Activated naive CD8-positive, alpha-beta T cell treated with anti-CD3 and anti-CD28 coated beads for 36 hours (primary cell): ENCODE measurements at regions not wholly inside any gene's neighbourhood (a gene's known extent, or its start where the extent isn't known, plus 50 kb on each side); places are given as distances from the start of the nearest gene placed in this dataset.
"Not testable (repeated sequence)": the region's sequence is repeated elsewhere in the genome, so short reads cannot be mapped to it uniquely, and the experiment has no call there.

Source experiments
- DNase-seq: peaks from one replicate; pipeline ENCODE4 v3.0.0; 2021
- H3K27ac Mint-ChIP-seq: one replicate; pipeline ENCODE4 v1.8.0; 2022; ENCODE audit warnings: mild to moderate bottlenecking, moderate library complexity, mixed read lengths
- H3K27me3 Mint-ChIP-seq: one replicate; pipeline ENCODE4 v1.8.0; 2022; ENCODE audit warnings: mild to moderate bottlenecking, mixed read lengths
- H3K36me3 Mint-ChIP-seq: one replicate; pipeline ENCODE4 v1.8.0; 2021; ENCODE audit warnings: mild to moderate bottlenecking, mixed read lengths
- H3K4me1 Mint-ChIP-seq: one replicate; pipeline ENCODE4 v1.8.0; 2021; ENCODE audit warnings: mixed read lengths
- H3K4me3 Mint-ChIP-seq: one replicate; pipeline ENCODE4 v1.8.0; 2022; ENCODE audit warnings: mild to moderate bottlenecking, moderate library complexity, mixed read lengths
- H3K9me3 Mint-ChIP-seq: one replicate; pipeline ENCODE4 v1.8.0; 2022; ENCODE audit warnings: mixed read lengths

DNA sequence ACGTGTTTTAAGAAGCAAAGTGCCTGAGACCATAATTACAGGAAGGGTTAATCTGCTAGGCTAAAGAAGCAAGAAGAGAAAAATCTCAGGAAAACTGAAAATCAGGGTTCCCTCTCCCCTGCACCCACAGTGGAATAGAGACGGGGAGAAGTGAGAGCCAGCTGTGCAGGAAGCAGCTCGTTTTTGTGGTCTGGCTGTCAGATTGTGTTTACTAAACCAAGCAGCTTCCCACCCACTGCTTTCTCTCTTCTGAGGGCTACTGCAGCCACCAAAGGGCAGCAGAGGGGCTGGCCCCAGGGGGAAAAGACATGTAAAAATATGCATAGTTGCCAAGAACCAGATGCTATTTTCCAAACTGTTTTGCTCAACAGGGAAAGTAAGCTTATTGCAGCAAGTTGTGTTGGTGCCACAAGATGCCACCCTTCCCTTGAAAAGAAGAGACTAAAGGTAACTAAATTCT lies 72.6 kb upstream of the THUMPD2 start:
- Mint-ChIP-seq H3K4me1 (peaks cover 9% of the 10 kb centered on the region), H3K36me3 (no peaks in the 10 kb centered on the region), H3K4me3 (no peak overlapping the region), H3K9me3 (no peaks in the 10 kb centered on the region), H3K27me3 (peaks cover 4% of the 10 kb centered on the region), H3K27ac (no peak overlapping the region)
- peak; percentile 2 for DNase-seq

DNA sequence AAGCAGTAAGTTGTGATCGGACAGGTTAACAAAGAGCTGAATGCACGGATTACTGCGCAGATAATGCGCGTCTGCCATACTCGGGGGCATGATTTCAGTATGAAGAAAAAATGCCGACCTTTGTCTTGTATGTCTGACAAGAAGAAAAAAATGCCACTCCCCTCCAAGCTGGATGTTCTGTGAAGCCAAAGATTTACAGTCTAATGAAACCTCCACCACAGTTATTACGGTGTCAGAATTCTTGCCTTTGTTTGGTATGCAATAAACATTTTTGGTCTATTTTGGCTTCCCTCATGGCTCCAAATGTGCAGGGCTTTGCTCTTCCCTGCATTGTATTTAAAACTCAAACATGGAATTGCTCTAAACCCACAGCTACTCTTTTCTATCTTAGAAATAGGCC lies 72.2 kb upstream of the THUMPD2 start:
- no peak overlapping the region for H3K27ac Mint-ChIP-seq
- H3K4me3 Mint-ChIP-seq: no peak overlapping the region
- no peaks in the 10 kb centered on the region for H3K36me3 Mint-ChIP-seq
- DNase-seq: no peak
- no peaks in the 10 kb centered on the region for H3K9me3 Mint-ChIP-seq
- H3K4me1 Mint-ChIP-seq: peaks cover 9% of the 10 kb centered on the region
- peaks cover 4% of the 10 kb centered on the region for H3K27me3 Mint-ChIP-seq

DNA sequence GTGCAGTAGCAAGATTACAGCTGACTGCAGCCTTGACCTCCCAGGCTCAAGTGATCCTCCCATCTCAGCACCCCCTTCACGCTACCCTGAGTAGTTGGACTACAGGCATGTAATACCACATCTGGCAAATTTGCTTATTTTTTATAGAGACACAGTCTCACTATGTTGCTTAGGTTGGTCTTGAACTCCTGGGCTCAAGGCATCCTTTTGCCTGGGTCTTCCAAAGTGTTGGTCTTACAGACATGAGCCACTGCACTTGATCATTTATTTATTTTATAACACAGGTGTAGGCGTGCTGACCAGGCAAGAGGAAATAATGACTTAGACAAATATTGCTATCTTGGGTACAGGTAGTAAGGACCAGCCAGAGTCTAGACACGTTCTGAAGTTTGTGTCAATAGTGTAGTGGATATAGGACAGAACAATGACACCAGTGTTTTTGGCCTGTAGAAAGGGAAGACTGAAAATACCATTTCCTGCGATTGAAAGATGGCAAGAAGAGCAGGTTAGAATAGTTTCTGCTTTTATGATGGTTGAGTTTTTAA lies 71.0 kb upstream of the THUMPD2 start:
- no peak for DNase-seq
- Mint-ChIP-seq H3K9me3 (no peaks in the 10 kb centered on the region), H3K27me3 (peaks cover 4% of the 10 kb centered on the region), H3K4me3 (no peak overlapping the region), H3K36me3 (no peaks in the 10 kb centered on the region), H3K4me1 (peaks cover 9% of the 10 kb centered on the region), H3K27ac (no peak overlapping the region)

DNA sequence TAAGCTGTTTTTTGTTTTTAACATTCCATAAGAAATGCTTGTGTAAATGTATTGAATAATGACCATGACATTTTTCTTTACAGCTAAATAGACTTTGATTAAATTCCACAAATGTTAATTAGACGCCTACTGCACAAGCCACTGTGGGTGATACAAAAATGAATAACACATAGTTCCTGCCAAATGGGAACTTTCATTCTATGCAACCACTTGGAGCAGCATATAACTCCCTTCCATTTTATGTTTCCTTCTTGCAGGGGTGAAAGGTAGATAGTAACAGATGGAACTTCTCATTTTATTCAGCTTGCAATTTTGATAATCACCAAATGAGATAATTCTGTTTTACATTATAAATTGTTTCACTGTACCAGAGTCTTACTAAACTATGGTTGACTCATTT lies 70.0 kb upstream of the THUMPD2 start:
- Mint-ChIP-seq H3K27ac (no peak overlapping the region), H3K4me1 (peaks cover 9% of the 10 kb centered on the region), H3K9me3 (no peaks in the 10 kb centered on the region), H3K36me3 (no peaks in the 10 kb centered on the region), H3K4me3 (no peak overlapping the region), H3K27me3 (peaks cover 4% of the 10 kb centered on the region)
- DNase-seq: no peak

DNA sequence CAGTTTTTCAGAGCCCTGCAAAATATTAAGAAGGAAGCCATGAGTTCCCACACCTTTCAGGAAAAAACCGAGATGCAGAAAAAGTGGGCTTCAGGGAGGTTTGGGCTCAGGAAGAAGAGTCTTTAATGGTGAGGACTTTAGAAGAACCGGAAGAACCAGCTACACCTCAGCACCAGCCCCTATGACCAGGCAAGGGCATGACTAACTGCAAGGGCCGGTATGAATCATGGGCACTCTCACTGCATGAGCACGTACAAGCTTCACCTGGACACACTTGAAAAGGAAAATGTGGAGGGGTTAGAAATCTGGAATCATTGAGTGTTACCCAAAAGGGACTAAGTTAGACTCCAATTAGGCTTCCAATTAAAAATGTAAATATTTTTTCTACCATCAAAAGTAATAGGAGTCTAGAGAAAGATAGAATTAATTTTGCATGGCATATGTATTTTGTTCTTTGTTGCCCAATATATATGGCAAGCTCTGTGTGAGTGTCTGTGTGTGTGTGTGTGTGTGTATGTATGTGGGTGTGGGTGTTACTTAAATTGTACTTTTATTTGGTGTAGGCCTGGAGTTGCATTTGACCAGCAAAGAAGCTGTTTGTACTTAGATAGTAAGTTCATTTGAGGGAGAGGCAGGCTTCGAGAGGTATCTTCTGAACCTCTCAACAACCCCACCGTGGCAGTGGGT lies 66.5 kb upstream of the THUMPD2 start:
- Mint-ChIP-seq H3K4me1 (no peaks in the 10 kb centered on the region), H3K4me3 (no peak overlapping the region), H3K36me3 (no peaks in the 10 kb centered on the region), H3K9me3 (no peaks in the 10 kb centered on the region), H3K27ac (no peak overlapping the region), H3K27me3 (no peaks in the 10 kb centered on the region)
- no peak for DNase-seq

DNA sequence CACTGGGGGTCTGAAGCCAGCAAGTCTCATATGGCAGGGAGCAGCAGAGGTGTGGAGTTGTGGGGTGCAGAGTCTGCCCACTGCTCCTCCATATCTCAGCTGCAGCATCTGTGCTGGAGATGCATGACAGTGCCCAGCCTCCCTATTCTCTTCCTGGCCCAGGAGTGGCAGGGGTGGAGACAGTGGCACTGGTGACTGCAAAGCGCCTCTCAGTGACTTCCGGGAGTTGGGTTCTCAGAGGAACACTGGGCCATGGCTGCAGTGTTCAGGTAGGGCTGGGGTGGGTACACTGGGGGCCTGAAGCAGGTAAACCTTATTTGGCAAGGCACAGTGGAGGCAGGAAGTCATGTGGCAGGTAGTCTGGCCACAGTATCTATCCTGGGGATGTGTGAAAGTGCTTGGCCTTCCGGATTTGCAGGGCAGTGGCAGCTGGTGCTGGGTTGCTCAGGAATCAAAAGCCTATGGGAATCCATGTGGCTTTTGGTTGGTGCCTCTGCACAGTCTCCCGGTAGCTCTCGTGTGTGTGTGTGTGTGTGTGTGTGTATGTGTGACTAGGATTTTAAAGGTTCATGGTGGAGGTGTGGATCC lies 60.3 kb upstream of the THUMPD2 start:
- peaks cover 18% of the 10 kb centered on the region for H3K9me3 Mint-ChIP-seq
- DNase-seq: no peak
- no peak overlapping the region for H3K4me3 Mint-ChIP-seq
- peaks cover 4% of the 10 kb centered on the region for H3K36me3 Mint-ChIP-seq
- H3K27me3 Mint-ChIP-seq: peaks cover 9% of the 10 kb centered on the region
- no peak overlapping the region for H3K27ac Mint-ChIP-seq
- H3K4me1 Mint-ChIP-seq: no peaks in the 10 kb centered on the region

DNA sequence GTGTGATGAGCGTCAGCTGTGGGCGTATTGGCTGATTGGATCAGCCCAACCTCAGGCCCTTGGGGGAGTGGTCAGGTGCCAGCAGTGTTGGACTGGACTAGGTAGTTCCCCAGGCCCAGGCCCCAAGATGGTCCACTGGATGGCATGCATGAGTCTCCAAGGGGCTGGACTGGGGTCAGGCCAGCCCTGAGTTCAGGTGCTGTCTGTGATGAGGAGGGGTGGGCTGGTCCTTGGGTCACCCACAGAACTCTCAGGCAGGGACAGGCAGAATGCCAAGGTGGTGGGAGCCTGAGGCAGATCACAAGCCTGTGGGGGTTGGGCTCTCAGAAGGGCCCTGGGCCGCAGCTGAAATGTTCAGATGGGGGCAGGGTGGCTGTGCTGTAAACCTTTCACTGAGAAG lies 59.5 kb upstream of the THUMPD2 start:
- H3K4me3 Mint-ChIP-seq: no peak overlapping the region
- DNase-seq: no peak
- H3K27me3 Mint-ChIP-seq: peaks cover 9% of the 10 kb centered on the region
- H3K9me3 Mint-ChIP-seq: peaks cover 18% of the 10 kb centered on the region
- no peaks in the 10 kb centered on the region for H3K4me1 Mint-ChIP-seq
- peaks cover 4% of the 10 kb centered on the region for H3K36me3 Mint-ChIP-seq
- H3K27ac Mint-ChIP-seq: no peak overlapping the region

DNA sequence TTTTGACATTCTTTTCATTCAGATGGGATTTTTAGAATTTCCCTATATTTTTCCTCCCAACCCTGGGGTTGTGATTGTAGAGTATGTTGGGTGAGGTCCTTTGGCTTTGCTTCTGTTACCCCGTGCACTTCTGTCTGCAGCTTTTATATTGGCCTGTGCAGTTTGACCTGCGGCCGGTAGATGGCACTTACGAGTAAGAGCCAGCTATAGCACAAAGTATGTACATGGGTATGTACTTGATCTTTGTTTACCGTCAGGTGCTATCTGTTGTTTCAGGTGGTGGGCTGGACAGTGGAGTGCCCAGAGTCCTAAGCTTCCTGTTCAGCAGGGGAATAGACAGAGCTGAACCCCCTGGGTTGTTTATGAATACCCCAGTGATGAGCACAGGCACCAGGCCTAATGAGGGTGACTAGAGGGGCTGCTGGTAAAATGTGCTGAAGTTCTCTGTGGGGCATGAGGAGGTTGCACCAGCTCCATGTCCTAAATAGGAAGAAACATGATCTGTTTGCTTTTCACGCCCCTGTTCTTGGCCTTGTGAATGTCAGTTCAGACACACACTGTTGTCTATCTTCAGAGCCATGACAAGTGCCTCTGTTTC lies 58.9 kb upstream of the THUMPD2 start:
- Mint-ChIP-seq H3K36me3 (peaks cover 4% of the 10 kb centered on the region), H3K27ac (no peak overlapping the region)

DNA sequence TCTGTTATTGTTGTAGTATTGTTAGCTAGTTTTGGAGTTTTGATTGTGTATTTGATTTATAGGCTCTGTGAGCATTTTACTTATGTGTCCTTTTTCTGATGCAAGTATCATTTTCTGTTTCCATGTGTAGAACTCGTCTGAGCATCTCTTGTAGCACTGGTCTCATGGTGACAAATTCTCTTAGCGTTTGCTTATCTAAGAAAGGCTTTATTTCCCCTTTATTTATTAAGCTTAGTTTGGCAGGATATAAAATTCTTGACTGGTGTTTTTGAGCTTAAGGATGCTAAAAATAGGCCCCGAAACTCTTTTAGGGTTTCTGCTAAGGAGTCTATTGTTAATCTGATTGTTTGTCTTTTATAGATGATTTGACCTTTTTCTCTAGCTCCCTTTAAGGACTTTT lies 57.6 kb upstream of the THUMPD2 start:
- Mint-ChIP-seq H3K27ac (no peak overlapping the region), H3K36me3 (peaks cover 4% of the 10 kb centered on the region), H3K27me3 (peaks cover 14% of the 10 kb centered on the region), H3K9me3 (peaks cover 19% of the 10 kb centered on the region), H3K4me3 (no peak overlapping the region), H3K4me1 (no peaks in the 10 kb centered on the region)
- no peak for DNase-seq

More for the DNA sequence above, 58.9 kb upstream of the THUMPD2 start:
- Mint-ChIP-seq H3K4me3 (no peak overlapping the region), H3K27me3 (peaks cover 13% of the 10 kb centered on the region), H3K4me1 (no peaks in the 10 kb centered on the region), H3K9me3 (peaks cover 19% of the 10 kb centered on the region)
- DNase-seq: no peak

DNA sequence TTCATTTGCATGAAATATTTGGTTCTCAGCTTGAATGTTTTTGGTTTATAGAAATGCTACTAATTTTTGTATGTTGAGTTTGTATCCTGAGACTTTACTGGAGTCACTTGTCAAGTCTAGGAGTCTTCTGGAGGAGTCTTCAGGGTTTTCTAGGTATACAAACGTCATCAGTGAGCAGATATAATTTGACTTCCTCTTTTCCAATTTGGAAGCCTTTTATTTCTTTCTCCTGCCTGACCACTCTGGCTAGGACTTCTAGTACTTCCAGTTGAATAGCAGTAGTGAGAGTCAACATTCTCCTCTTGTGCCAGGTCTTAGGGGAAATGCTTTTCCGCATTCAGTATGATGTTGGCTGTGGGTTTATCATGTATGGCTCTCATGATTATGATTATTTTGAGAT lies 55.4 kb upstream of the THUMPD2 start:
- no peak overlapping the region for H3K4me3 Mint-ChIP-seq
- H3K4me1 Mint-ChIP-seq: no peaks in the 10 kb centered on the region
- peaks cover 4% of the 10 kb centered on the region for H3K36me3 Mint-ChIP-seq
- H3K9me3 Mint-ChIP-seq: peaks cover 19% of the 10 kb centered on the region
- no peak for DNase-seq
- no peak overlapping the region for H3K27ac Mint-ChIP-seq
- H3K27me3 Mint-ChIP-seq: peaks cover 24% of the 10 kb centered on the region

DNA sequence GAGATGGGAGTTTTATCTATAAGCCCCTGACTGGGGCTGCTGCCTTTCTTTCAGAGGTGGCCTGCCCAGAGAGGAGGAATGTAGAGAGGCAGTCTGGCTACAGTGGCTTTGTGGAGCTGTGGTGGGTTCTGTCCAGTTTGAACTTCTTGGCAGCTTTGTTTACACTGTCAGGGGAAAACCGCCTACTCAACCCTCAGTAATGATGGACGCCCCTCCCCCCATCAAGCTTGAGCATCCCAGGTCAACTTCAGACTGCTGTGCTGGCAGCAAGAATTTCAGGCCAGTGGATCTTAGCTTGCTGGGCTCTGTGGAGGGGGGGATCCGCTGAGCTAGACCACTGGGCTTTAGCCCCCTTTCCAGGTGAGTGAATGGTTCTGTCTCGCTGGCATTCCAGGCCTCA lies 51.6 kb upstream of the THUMPD2 start:
- H3K4me3 Mint-ChIP-seq, H3K4me1 Mint-ChIP-seq, H3K27ac Mint-ChIP-seq, H3K36me3 Mint-ChIP-seq, H3K9me3 Mint-ChIP-seq, DNase-seq: not testable (repeated sequence)
- H3K27me3 Mint-ChIP-seq: peaks cover 21% of the 10 kb centered on the region
